Sigmoid colon (tissue), 6 donors: ENCODE measurements at regions not wholly inside any gene's neighbourhood (a gene's known extent, or its start where the extent isn't known, plus 50 kb on each side); places are given as distances from the start of the nearest gene placed in this dataset.
"Not testable (repeated sequence)": the region's sequence is repeated elsewhere in the genome, so short reads cannot be mapped to it uniquely, and the experiment has no call there.

ENCODE experiments used
- DNase-seq: peaks from one replicate; pipeline ENCODE4 v3.0.0-alpha.2; 2019
- H3K27ac ChIP-seq, 4 donors: fragments of 200-600 bp; sonication (generic); one replicate each; pipeline ENCODE4 v1.5.1; 2016 to 2019; ENCODE audit warnings: mild to moderate bottlenecking in 1 of 4
- H3K27me3 ChIP-seq, 3 donors: fragments of 200-600 bp; sonication (generic); one replicate each; pipeline ENCODE4 v1.5.1; 2019; ENCODE audit warnings: mild to moderate bottlenecking in 1 of 3
- H3K36me3 ChIP-seq, 4 donors: fragments of 200-600 bp; sonication (generic); one replicate each; pipeline ENCODE4 v1.5.1; 2016 to 2019
- H3K4me1 ChIP-seq, 4 donors: fragments of 200-600 bp; sonication (generic); one replicate each; pipeline ENCODE4 v1.5.1; 2017 to 2019
- H3K4me3 ChIP-seq, 4 donors: fragments of 200-600 bp; sonication (generic); one replicate each; pipeline ENCODE4 v1.5.1; 2017 to 2019; ENCODE audit warnings: mild to moderate bottlenecking in 2 of 4, moderate library complexity in 1 of 4
- H3K9me3 ChIP-seq, 4 donors: fragments of 200-600 bp in 3 of 4; sonication (generic) in 3 of 4; one replicate each; pipeline versions ENCODE4 v1.5.1 to v1.6.1; 2013 to 2019
- CTCF ChIP-seq, 4 experiments: fragments of 450-650 bp in 3 of 4; fragments of 200-600 bp in 1 of 4; IDR thresholded peaks; one replicate each; pipeline ENCODE4 v1.5.1; 2016 to 2019; ENCODE audit warnings: antibody characterized with exemption in 4 of 4, mild to moderate bottlenecking in 3 of 4, moderate library complexity in 2 of 4
- EP300 ChIP-seq, 4 donors: sonication (generic); formaldehyde crosslinking; IDR thresholded peaks; one replicate each; pipeline ENCODE4 v1.6.1; 2017; ENCODE audit warnings: antibody characterized with exemption in 4 of 4
- POLR2A ChIP-seq, 2 donors: fragments of 450-650 bp; IDR thresholded peaks; one replicate each; pipeline ENCODE4 v1.6.1; 2016; ENCODE audit warnings: antibody characterized with exemption in 2 of 2, mild to moderate bottlenecking in 2 of 2, moderate library complexity in 2 of 2
- POLR2AphosphoS5 ChIP-seq, 4 donors: sonication (generic); formaldehyde crosslinking; IDR thresholded peaks; one replicate each; pipeline ENCODE4 v1.6.1; 2017; ENCODE audit warnings: antibody characterized with exemption in 4 of 4
- WGBS, 2 donors: extraction: QIAGEN DNeasy Blood & Tissue Kit; methylation state at CpG; one replicate each; pipeline ENCODE4 v1.1.7; 2013; 5-methylcytosine and 5-hydroxymethylcytosine counted together
- intact Hi-C: fragments of 100-400 bp; cut with DNase I; formaldehyde crosslinking; loops from one replicate; pipeline ENCODE4 v1.15.1; 2023
- donor health status: healthy with polysubstance abuse.
- donor health status: healthy.

- intact Hi-C loops = no loop called here
These were observed 71.6 kb downstream of the TFAP2A start for GRCh38 chr6:10343320-10343719.

GRCh38 chr6:10341605-10342004 lies 73.3 kb downstream of the TFAP2A start:
- Histone ChIP-seq H3K4me1 (peaks cover 0 to 16% (median 3%) of the 10 kb centered on the region in 4 donors), H3K27ac (no peak overlapping the region), H3K27me3 (no peaks in the 10 kb centered on the region), H3K36me3 (no peaks in the 10 kb centered on the region), H3K4me3 (no peak overlapping the region), H3K9me3 (no peaks in the 10 kb centered on the region)
- no peak for DNase-seq
- no peak for TF ChIP-seq POLR2AphosphoS5 (IDR thresholded peaks at IDR 0.05)
- TF ChIP-seq CTCF (IDR thresholded peaks at IDR 0.05) = no peak
- TF ChIP-seq EP300 (IDR thresholded peaks at IDR 0.05) = no peak
- no peak for TF ChIP-seq POLR2A (IDR thresholded peaks at IDR 0.05)
- intact Hi-C loops = no loop called here
- WGBS, 2 donors = 67 to 75% methylated on average over 4 of the region's 4 CpGs

More at GRCh38 chr6:10343320-10343719, 71.6 kb downstream of the TFAP2A start:
- Histone ChIP-seq H3K4me3 (no peak overlapping the region), H3K4me1 (peaks cover 0 to 16% (median 3%) of the 10 kb centered on the region in 4 donors), H3K9me3 (no peaks in the 10 kb centered on the region), H3K27me3 (no peaks in the 10 kb centered on the region), H3K27ac (no peak overlapping the region), H3K36me3 (no peaks in the 10 kb centered on the region)
- WGBS, 2 donors = 59 to 60% methylated on average over 4 of the region's 4 CpGs
- TF ChIP-seq CTCF (IDR thresholded peaks at IDR 0.05) = no peak
- TF ChIP-seq POLR2A (IDR thresholded peaks at IDR 0.05) = no peak
- TF ChIP-seq EP300 (IDR thresholded peaks at IDR 0.05) = no peak
- no peak for TF ChIP-seq POLR2AphosphoS5 (IDR thresholded peaks at IDR 0.05)
- no peak for DNase-seq

GRCh38 chr6:10338151-10338550 lies 76.7 kb downstream of the TFAP2A start:
- intact Hi-C loops = no loop called here
- no peak for DNase-seq
- Histone ChIP-seq H3K27ac (no peak overlapping the region), H3K4me3 (no peak overlapping the region), H3K27me3 (no peaks in the 10 kb centered on the region), H3K9me3 (no peaks in the 10 kb centered on the region), H3K4me1 (no peaks in the 10 kb centered on the region), H3K36me3 (no peaks in the 10 kb centered on the region)
- no peak for TF ChIP-seq CTCF (IDR thresholded peaks at IDR 0.05)
- TF ChIP-seq EP300 (IDR thresholded peaks at IDR 0.05) = no peak
- no peak for TF ChIP-seq POLR2AphosphoS5 (IDR thresholded peaks at IDR 0.05)
- TF ChIP-seq POLR2A (IDR thresholded peaks at IDR 0.05) = no peak
- WGBS, 2 donors = 88 to 91% methylated on average over 16 of the region's 16 CpGs

- H3K27ac ChIP-seq, DNase-seq, H3K27me3 ChIP-seq, H3K4me1 ChIP-seq, H3K9me3 ChIP-seq, H3K4me3 ChIP-seq, H3K36me3 ChIP-seq, intact Hi-C loops: not testable (repeated sequence)
- 95% methylated on average over 27 of the region's 27 CpGs for WGBS, 2 donors
These were observed 77.5 kb downstream of the TFAP2A start for GRCh38 chr6:10337376-10337775.

- H3K4me1 ChIP-seq = no peaks in the 10 kb centered on the region
- intact Hi-C loops = no loop called here
- no peaks in the 10 kb centered on the region for H3K27me3 ChIP-seq
- no peak for DNase-seq
- no peaks in the 10 kb centered on the region for H3K9me3 ChIP-seq
- no peaks in the 10 kb centered on the region for H3K36me3 ChIP-seq
- H3K4me3 ChIP-seq = no peak overlapping the region
- 78 to 88% methylated on average over 4 of the region's 4 CpGs for WGBS, 2 donors
- no peak for TF ChIP-seq POLR2AphosphoS5 (IDR thresholded peaks at IDR 0.05)
- TF ChIP-seq CTCF (IDR thresholded peaks at IDR 0.05) = no peak
- TF ChIP-seq POLR2A (IDR thresholded peaks at IDR 0.05) = no peak
- TF ChIP-seq EP300 (IDR thresholded peaks at IDR 0.05) = no peak
- H3K27ac ChIP-seq = no peak overlapping the region
These were observed 82.8 kb downstream of the TFAP2A start for GRCh38 chr6:10332111-10332510.
